NCI-H128 (cell line): ENCODE measurements at regions not wholly inside any gene's neighbourhood (a gene's known extent, or its start where the extent isn't known, plus 50 kb on each side); places are given as distances from the start of the nearest gene placed in this dataset.

Experiments used
- DNase-seq: peaks from one replicate; lab custom pipeline; 2025; ENCODE audit not compliant: unreplicated experiment; lab: John Stamatoyannopoulos, UW

GRCh38 chr2:176496761-176497160, 227.5 kb downstream of the MTX2 start:
- DNase-seq, result no peak

GRCh38 chr2:176500901-176501300, 231.7 kb downstream of the MTX2 start:
- DNase-seq, result no peak

GRCh38 chr2:176501617-176502016, 232.4 kb downstream of the MTX2 start:
- peak; percentile 30 for DNase-seq

GRCh38 chr2:176502619-176503018, 233.4 kb downstream of the MTX2 start:
- DNase-seq, result no peak

GRCh38 chr2:176503776-176504175, 234.5 kb downstream of the MTX2 start:
- no peak for DNase-seq

GRCh38 chr2:176504440-176504839, 235.2 kb downstream of the MTX2 start:
- no peak for DNase-seq

- DNase-seq, result no peak
These were observed 238.5 kb downstream of the MTX2 start for GRCh38 chr2:176507786-176508185.

- no peak for DNase-seq
These were observed 239.1 kb downstream of the MTX2 start for GRCh38 chr2:176508374-176508773.

GRCh38 chr2:176508984-176509740, 239.9 kb downstream of the MTX2 start:
- no peak for DNase-seq

- DNase-seq, result no peak
These were observed 245.0 kb downstream of the MTX2 start for GRCh38 chr2:176514276-176514675.

GRCh38 chr2:176514805-176515500, 245.7 kb downstream of the MTX2 start:
- no peak for DNase-seq

GRCh38 chr2:176516051-176516602, 246.9 kb downstream of the MTX2 start:
- DNase-seq, result no peak

GRCh38 chr2:176518823-176519222, 249.6 kb downstream of the MTX2 start:
- DNase-seq, result no peak

- DNase-seq, result no peak
These were observed 252.8 kb downstream of the MTX2 start for GRCh38 chr2:176521878-176522670.

GRCh38 chr2:176525086-176525485, 255.8 kb downstream of the MTX2 start:
- DNase-seq, result no peak

GRCh38 chr2:176526995-176527901, 258.0 kb downstream of the MTX2 start:
- DNase-seq, result peak; percentile 28

- no peak for DNase-seq
These were observed 262.4 kb downstream of the MTX2 start for GRCh38 chr2:176531608-176532007.

GRCh38 chr2:176533505-176534193, 264.4 kb downstream of the MTX2 start:
- no peak for DNase-seq

- DNase-seq, result no peak
These were observed 265.7 kb downstream of the MTX2 start for GRCh38 chr2:176534798-176535466.
